Liver (tissue), 8 donors: ENCODE measurements at regions not wholly inside any gene's neighbourhood (a gene's known extent, or its start where the extent isn't known, plus 50 kb on each side); places are given as distances from the start of the nearest gene placed in this dataset.

ENCODE experiments used
- DNase-seq: peaks from one replicate; pipeline ENCODE4 v3.0.0-alpha.2; 2017; ENCODE audit warnings: low spot score
- H3K27ac ChIP-seq, 2 donors: one replicate each; pipeline ENCODE4 v1.7.0; 2013; ENCODE audit warnings: inconsistent platforms in 2 of 2, low read length in 2 of 2, control low read depth in 1 of 2, low read depth in 1 of 2, mild to moderate bottlenecking in 1 of 2
- H3K27me3 ChIP-seq, 4 donors: one replicate each; pipeline versions ENCODE4 v1.6.1 to v1.7.0; 2013; ENCODE audit warnings: low read length in 3 of 4, inconsistent platforms in 1 of 4, mild to moderate bottlenecking in 1 of 4, moderate library complexity in 1 of 4; ENCODE audit not compliant: control insufficient read depth in 4 of 4, insufficient read depth in 4 of 4
- H3K36me3 ChIP-seq, 4 donors: one replicate each; pipeline versions ENCODE4 v1.6.1 to v1.7.0; 2013; ENCODE audit warnings: low read length in 3 of 4, mild to moderate bottlenecking in 3 of 4, low read depth in 1 of 4, moderate library complexity in 1 of 4; ENCODE audit not compliant: control insufficient read depth in 4 of 4, insufficient read depth in 3 of 4
- H3K4me1 ChIP-seq, 4 donors: one replicate each; pipeline versions ENCODE4 v1.6.1 to v1.7.0; 2013; ENCODE audit warnings: low read length in 3 of 4, mild to moderate bottlenecking in 3 of 4, moderate library complexity in 1 of 4; ENCODE audit not compliant: control insufficient read depth in 4 of 4, insufficient read depth in 4 of 4
- H3K4me3 ChIP-seq, 3 donors: one replicate each; pipeline versions ENCODE4 v1.6.1 to v1.7.0; 2013; ENCODE audit warnings: low read length in 3 of 3, control low read depth in 1 of 3, low read depth in 1 of 3, mild to moderate bottlenecking in 1 of 3
- H3K9ac ChIP-seq, 2 donors: one replicate each; pipeline ENCODE4 v1.7.0; 2013; ENCODE audit warnings: low read length in 2 of 2, mild to moderate bottlenecking in 2 of 2, moderate library complexity in 2 of 2, control low read depth in 1 of 2, low read depth in 1 of 2
- H3K9me3 ChIP-seq, 4 donors: one replicate each; pipeline versions ENCODE4 v1.6.1 to v1.7.0; 2013; ENCODE audit warnings: low read length in 3 of 4; ENCODE audit not compliant: control insufficient read depth in 4 of 4
- ATF3 ChIP-seq: IDR thresholded peaks from 2 replicates; pipeline ENCODE4 v1.6.1; 2016; ENCODE audit warnings: antibody characterized with exemption
- CTCF ChIP-seq: fragments of 150-350 bp; IDR thresholded peaks from 2 replicates; pipeline ENCODE4 v1.5.1; 2017; ENCODE audit warnings: improper control_type of control experiment, low read depth, low read length; ENCODE audit not compliant: missing input control
- EGR1 ChIP-seq, 2 donors: IDR thresholded peaks; 2 replicates each; pipeline ENCODE4 v1.6.1; 2016 to 2018; ENCODE audit warnings: antibody characterized with exemption in 2 of 2, low read depth in 2 of 2
- FOXA1 ChIP-seq: IDR thresholded peaks from 2 replicates; pipeline ENCODE4 v1.6.1; 2016; ENCODE audit warnings: antibody characterized with exemption
- FOXA2 ChIP-seq: IDR thresholded peaks from 2 replicates; pipeline ENCODE4 v1.6.1; 2016; ENCODE audit warnings: antibody characterized with exemption
- GABPA ChIP-seq, 2 donors: IDR thresholded peaks in 1 of 2; conservative IDR thresholded peaks in 1 of 2; 2 replicates each; pipeline ENCODE4 v1.6.1; 2016; ENCODE audit warnings: antibody characterized with exemption in 2 of 2, mild to moderate bottlenecking in 1 of 2, moderate library complexity in 1 of 2
- HNF4A ChIP-seq, 2 donors: conservative IDR thresholded peaks; 2 replicates each; pipeline ENCODE4 v1.6.1; 2016; ENCODE audit warnings: antibody characterized with exemption in 2 of 2, mild to moderate bottlenecking in 2 of 2
- JUND ChIP-seq, 2 donors: IDR thresholded peaks; 2 replicates each; pipeline ENCODE4 v1.6.1; 2016; ENCODE audit warnings: antibody characterized with exemption in 2 of 2
- MAX ChIP-seq: IDR thresholded peaks from 2 replicates; pipeline ENCODE4 v1.6.1; 2016; ENCODE audit warnings: antibody characterized with exemption
- NR2F2 ChIP-seq: IDR thresholded peaks from 2 replicates; pipeline ENCODE4 v1.6.1; 2016; ENCODE audit warnings: antibody characterized with exemption
- RAD21 ChIP-seq, 2 donors: IDR thresholded peaks; 2 replicates each; pipeline ENCODE4 v1.6.1; 2016; ENCODE audit warnings: antibody characterized with exemption in 2 of 2, mild to moderate bottlenecking in 2 of 2
- RXRA ChIP-seq, 2 donors: IDR thresholded peaks; 2 replicates each; pipeline ENCODE4 v1.6.1; 2017 to 2018; ENCODE audit warnings: antibody characterized with exemption in 2 of 2, mild to moderate bottlenecking in 1 of 2
- SP1 ChIP-seq: IDR thresholded peaks from 2 replicates; pipeline ENCODE4 v1.6.1; 2018; ENCODE audit warnings: antibody characterized with exemption, mild to moderate bottlenecking
- TAF1 ChIP-seq: conservative IDR thresholded peaks from 2 replicates; pipeline ENCODE4 v1.6.1; 2016; ENCODE audit warnings: antibody characterized with exemption, mild to moderate bottlenecking
- ZBTB33 ChIP-seq: IDR thresholded peaks from 2 replicates; pipeline ENCODE4 v1.6.1; 2016; ENCODE audit warnings: antibody characterized with exemption
- WGBS: extraction: QIAGEN DNeasy Blood & Tissue Kit; methylation state at CpG from one replicate; pipeline ENCODE4 v1.1.7; 2013; 5-methylcytosine and 5-hydroxymethylcytosine counted together
- donor health status: healthy.
- donor health status: healthy.
- donor health status: healthy.
- donor health status: healthy.
- donor health status: healthy.

GRCh38 chr13:39867807-39868206 is 212.3 kb downstream of the COG6 start:
- H3K27me3 ChIP-seq: peaks cover 0 to 9% (median 4%) of the 10 kb centered on the region in 4 donors
- 61% methylated on average over 2 of the region's 2 CpGs for whole genome bisulfite sequencing

GRCh38 chr13:39870197-39870747 is 214.8 kb downstream of the COG6 start:
- no peaks in the 10 kb centered on the region for H3K36me3 ChIP-seq
- H3K4me3 ChIP-seq: no peak overlapping the region
- TF ChIP-seq GABPA (IDR thresholded peaks at IDR 0.05 in 1 of 2, conservative IDR thresholded peaks at IDR 0.05 in 1 of 2) (no peak), RAD21 (IDR thresholded peaks at IDR 0.05) (no peak), HNF4A (conservative IDR thresholded peaks at IDR 0.05) (no peak), NR2F2 (no peak), SP1 (no peak), ZBTB33 (no peak), ATF3 (no peak)
- H3K4me1 ChIP-seq: no peaks in the 10 kb centered on the region
- no peak for DNase-seq
- H3K27ac ChIP-seq: no peak overlapping the region
- peaks cover 0 to 5% (median 2%) of the 10 kb centered on the region in 4 donors for H3K27me3 ChIP-seq
- 78% methylated on average over 2 of the region's 2 CpGs for WGBS
- no peak overlapping the region for H3K9ac ChIP-seq
- no peaks in the 10 kb centered on the region for H3K9me3 ChIP-seq

More at GRCh38 chr13:39867807-39868206, 212.3 kb downstream of the COG6 start:
- no peak for DNase-seq
- TF ChIP-seq JUND (IDR thresholded peaks at IDR 0.05) (no peak), EGR1 (IDR thresholded peaks at IDR 0.05; ENCODE audit: low read depth in 2 of 2) (no peak), FOXA1 (no peak), FOXA2 (no peak), ZBTB33 (no peak), SP1 (no peak), RXRA (IDR thresholded peaks at IDR 0.05) (no peak), NR2F2 (no peak), MAX (no peak), TAF1 (no peak), RAD21 (IDR thresholded peaks at IDR 0.05) (no peak), GABPA (IDR thresholded peaks at IDR 0.05 in 1 of 2, conservative IDR thresholded peaks at IDR 0.05 in 1 of 2) (no peak), HNF4A (conservative IDR thresholded peaks at IDR 0.05) (no peak), ATF3 (no peak), CTCF (no peak)
- no peak overlapping the region for H3K9ac ChIP-seq
- H3K4me1 ChIP-seq: no peaks in the 10 kb centered on the region
- H3K4me3 ChIP-seq: no peak overlapping the region
- H3K27ac ChIP-seq: no peak overlapping the region
- no peaks in the 10 kb centered on the region for H3K9me3 ChIP-seq
- no peaks in the 10 kb centered on the region for H3K36me3 ChIP-seq
